ENCODE measurements at regions not wholly inside any gene's neighbourhood (a gene's known extent, or its start where the extent isn't known, plus 50 kb on each side); places are given as distances from the start of the nearest gene placed in this dataset.
A peak's percentile ranks its signal among the peaks of the same experiment; 100 is the strongest.

- Histone ChIP-seq H3K4me2 (ENCODE audit: low read length) (no peak overlapping the region), H3K27ac (ENCODE audit: low read depth, low read length) (no peak overlapping the region), H3K4me3 (ENCODE audit: insufficient read depth, low read depth, low read length) (no peak overlapping the region), H3K9ac (ENCODE audit: low read length) (no peak overlapping the region), H3K79me2 (ENCODE audit: insufficient read depth, low read length) (no peaks in the 10 kb centered on the region), H2AFZ (ENCODE audit: low read depth, low read length) (no peak overlapping the region), H3K36me3 (ENCODE audit: insufficient read depth, low read length) (no peaks in the 10 kb centered on the region), H3K9me3 (ENCODE audit: insufficient read depth, low read depth, low read length) (no peaks in the 10 kb centered on the region), H3K27me3 (ENCODE audit: insufficient read depth, low read length) (no peaks in the 10 kb centered on the region), H4K20me1 (ENCODE audit: insufficient read depth, low read length) (no peaks in the 10 kb centered on the region), H3K4me1 (ENCODE audit: insufficient read depth, low read length) (no peaks in the 10 kb centered on the region)
- H3K36me3 Mint-ChIP-seq (ENCODE audit: low read depth, unreplicated experiment): no peaks in the 10 kb centered on the region
- TF ChIP-seq EZH2 (IDR thresholded peaks at IDR 0.05; ENCODE audit: insufficient read depth, low read length) (no peak), CTCF (IDR thresholded peaks at IDR 0.05; ENCODE audit: insufficient read depth, low read depth, low read length) (no peak)
- FAIRE-seq (no peak), DNase-seq (ENCODE audit: low read depth) (no peak)
- H3K9me3 Mint-ChIP-seq (ENCODE audit: unreplicated experiment): no peaks in the 10 kb centered on the region
- H3K27me3 Mint-ChIP-seq (ENCODE audit: low read depth, unreplicated experiment): no peaks in the 10 kb centered on the region
- H3K27ac Mint-ChIP-seq (ENCODE audit: unreplicated experiment): no peak overlapping the region
- H3K4me3 Mint-ChIP-seq (ENCODE audit: unreplicated experiment): no peak overlapping the region
- no peaks in the 10 kb centered on the region for H3K4me1 Mint-ChIP-seq (ENCODE audit: low read depth, unreplicated experiment)
Measured at GRCh38 chrX:94871640-94872039, 1197.6 kb downstream of the FAM133A start.

- Histone ChIP-seq H3K36me3 (ENCODE audit: insufficient read depth, low read length) (no peaks in the 10 kb centered on the region), H4K20me1 (ENCODE audit: insufficient read depth, low read length) (no peaks in the 10 kb centered on the region), H3K9ac (ENCODE audit: low read length) (no peak overlapping the region), H3K9me3 (ENCODE audit: insufficient read depth, low read depth, low read length) (no peaks in the 10 kb centered on the region), H3K27me3 (ENCODE audit: insufficient read depth, low read length) (no peaks in the 10 kb centered on the region), H3K4me3 (ENCODE audit: insufficient read depth, low read depth, low read length) (no peak overlapping the region), H2AFZ (ENCODE audit: low read depth, low read length) (no peak overlapping the region), H3K79me2 (ENCODE audit: insufficient read depth, low read length) (no peaks in the 10 kb centered on the region), H3K27ac (ENCODE audit: low read depth, low read length) (no peak overlapping the region), H3K4me1 (ENCODE audit: insufficient read depth, low read length) (no peaks in the 10 kb centered on the region), H3K4me2 (ENCODE audit: low read length) (no peak overlapping the region)
- Mint-ChIP-seq H3K27ac (ENCODE audit: unreplicated experiment) (no peak overlapping the region), H3K27me3 (ENCODE audit: low read depth, unreplicated experiment) (no peaks in the 10 kb centered on the region), H3K36me3 (ENCODE audit: low read depth, unreplicated experiment) (no peaks in the 10 kb centered on the region), H3K4me1 (ENCODE audit: low read depth, unreplicated experiment) (no peaks in the 10 kb centered on the region), H3K4me3 (ENCODE audit: unreplicated experiment) (no peak overlapping the region), H3K9me3 (ENCODE audit: unreplicated experiment) (no peaks in the 10 kb centered on the region)
- FAIRE-seq (no peak), DNase-seq (ENCODE audit: low read depth) (no peak)
- TF ChIP-seq CTCF (IDR thresholded peaks at IDR 0.05; ENCODE audit: insufficient read depth, low read depth, low read length) (no peak), EZH2 (IDR thresholded peaks at IDR 0.05; ENCODE audit: insufficient read depth, low read length) (no peak)
Measured at GRCh38 chrX:94901849-94902248, 1227.8 kb downstream of the FAM133A start.

GRCh38 chrX:94908171-94908570 lies 1234.2 kb downstream of the FAM133A start:
- Histone ChIP-seq H3K36me3 (ENCODE audit: insufficient read depth, low read length) (no peaks in the 10 kb centered on the region), H3K4me2 (ENCODE audit: low read length) (no peak overlapping the region), H3K27ac (ENCODE audit: low read depth, low read length) (no peak overlapping the region), H3K4me3 (ENCODE audit: insufficient read depth, low read depth, low read length) (no peak overlapping the region), H4K20me1 (ENCODE audit: insufficient read depth, low read length) (no peaks in the 10 kb centered on the region), H3K9ac (ENCODE audit: low read length) (no peak overlapping the region), H3K9me3 (ENCODE audit: insufficient read depth, low read depth, low read length) (no peaks in the 10 kb centered on the region), H3K79me2 (ENCODE audit: insufficient read depth, low read length) (no peaks in the 10 kb centered on the region), H3K27me3 (ENCODE audit: insufficient read depth, low read length) (no peaks in the 10 kb centered on the region), H3K4me1 (ENCODE audit: insufficient read depth, low read length) (no peaks in the 10 kb centered on the region), H2AFZ (ENCODE audit: low read depth, low read length) (no peak overlapping the region)
- TF ChIP-seq CTCF (IDR thresholded peaks at IDR 0.05; ENCODE audit: insufficient read depth, low read depth, low read length) (no peak), EZH2 (IDR thresholded peaks at IDR 0.05; ENCODE audit: insufficient read depth, low read length) (no peak)
- H3K27me3 Mint-ChIP-seq (ENCODE audit: low read depth, unreplicated experiment): no peaks in the 10 kb centered on the region
- FAIRE-seq (peak; percentile 29), DNase-seq (ENCODE audit: low read depth) (no peak)
- H3K36me3 Mint-ChIP-seq (ENCODE audit: low read depth, unreplicated experiment): no peaks in the 10 kb centered on the region
- no peaks in the 10 kb centered on the region for H3K4me1 Mint-ChIP-seq (ENCODE audit: low read depth, unreplicated experiment)
- no peak overlapping the region for H3K27ac Mint-ChIP-seq (ENCODE audit: unreplicated experiment)
- H3K9me3 Mint-ChIP-seq (ENCODE audit: unreplicated experiment): no peaks in the 10 kb centered on the region
- no peak overlapping the region for H3K4me3 Mint-ChIP-seq (ENCODE audit: unreplicated experiment)

All from astrocyte (in vitro differentiated cells and primary cell).